ENCODE measurements at regions not wholly inside any gene's neighbourhood (a gene's known extent, or its start where the extent isn't known, plus 50 kb on each side); places are given as distances from the start of the nearest gene placed in this dataset.
A peak's percentile ranks its signal among the peaks of the same experiment; 100 is the strongest.

- no peak for DNase-seq
Measured at GRCh38 chr16:82488460-82488859, 138.3 kb upstream of the CDH13 start.

- no peak for DNase-seq
Measured at GRCh38 chr16:82481455-82481854, 145.3 kb upstream of the CDH13 start.

- no peak for DNase-seq
Measured at GRCh38 chr16:82476786-82477185, 150.0 kb upstream of the CDH13 start.

- no peak for DNase-seq
Measured at GRCh38 chr16:82470620-82471152, 156.1 kb upstream of the CDH13 start.

GRCh38 chr16:82470016-82470415, 156.8 kb upstream of the CDH13 start:
- no peak for DNase-seq

- DNase-seq: no peak
Measured at GRCh38 chr16:82464187-82464586, 162.6 kb upstream of the CDH13 start.

- DNase-seq: peak; percentile 52
Measured at GRCh38 chr16:82460766-82461165, 166.0 kb upstream of the CDH13 start.

- no peak for DNase-seq
Measured at GRCh38 chr16:82459580-82460256, 167.1 kb upstream of the CDH13 start.

- DNase-seq: peak; percentile 41
Measured at GRCh38 chr16:82456683-82457082, 170.1 kb upstream of the CDH13 start.

- no peak for DNase-seq
Measured at GRCh38 chr16:82454566-82454965, 172.2 kb upstream of the CDH13 start.

- DNase-seq: no peak
Measured at GRCh38 chr16:82454152-82454551, 172.6 kb upstream of the CDH13 start.

- peak; percentile 54 for DNase-seq
Measured at GRCh38 chr16:82452004-82452756, 174.6 kb upstream of the CDH13 start.

GRCh38 chr16:82451449-82451848, 175.3 kb upstream of the CDH13 start:
- no peak for DNase-seq

- DNase-seq: no peak
Measured at GRCh38 chr16:82440336-82440735, 186.4 kb upstream of the CDH13 start.

- DNase-seq: no peak
Measured at GRCh38 chr16:82439678-82440293, 187.0 kb upstream of the CDH13 start.

GRCh38 chr16:82433042-82433441, 193.7 kb upstream of the CDH13 start:
- no peak for DNase-seq

GRCh38 chr16:82432261-82432660, 194.5 kb upstream of the CDH13 start:
- DNase-seq: no peak

GRCh38 chr16:82425661-82426060, 201.1 kb upstream of the CDH13 start:
- no peak for DNase-seq

GRCh38 chr16:82421851-82422250, 204.9 kb upstream of the CDH13 start:
- no peak for DNase-seq

GRCh38 chr16:82419332-82419731, 207.4 kb upstream of the CDH13 start:
- DNase-seq: no peak

GRCh38 chr16:82414476-82414875, 212.3 kb upstream of the CDH13 start:
- DNase-seq: no peak

GRCh38 chr16:82412770-82413169, 214.0 kb upstream of the CDH13 start:
- no peak for DNase-seq

- no peak for DNase-seq
Measured at GRCh38 chr16:82405736-82406135, 221.0 kb upstream of the CDH13 start.

Data from DMS153 (cell line).